Panc1 (cell line): ENCODE measurements at regions not wholly inside any gene's neighbourhood (a gene's known extent, or its start where the extent isn't known, plus 50 kb on each side); places are given as distances from the start of the nearest gene placed in this dataset.
"Not testable (repeated sequence)": the region's sequence is repeated elsewhere in the genome, so short reads cannot be mapped to it uniquely, and the experiment has no call there.

Experiments used
- POLR2AphosphoS5 ChIP-seq: IDR thresholded peaks from 2 replicates; pipeline ENCODE4 v1.6.1; 2012; ENCODE audit warnings: mild to moderate bottlenecking, low read depth, low read length, moderate library complexity
- TF ChIP-seq, protein P1 (sequence below): fragments of 450-650 bp; IDR thresholded peaks from 2 replicates; pipeline ENCODE4 v1.5.1; 2017; ENCODE audit warnings: mild to moderate bottlenecking

DNA sequence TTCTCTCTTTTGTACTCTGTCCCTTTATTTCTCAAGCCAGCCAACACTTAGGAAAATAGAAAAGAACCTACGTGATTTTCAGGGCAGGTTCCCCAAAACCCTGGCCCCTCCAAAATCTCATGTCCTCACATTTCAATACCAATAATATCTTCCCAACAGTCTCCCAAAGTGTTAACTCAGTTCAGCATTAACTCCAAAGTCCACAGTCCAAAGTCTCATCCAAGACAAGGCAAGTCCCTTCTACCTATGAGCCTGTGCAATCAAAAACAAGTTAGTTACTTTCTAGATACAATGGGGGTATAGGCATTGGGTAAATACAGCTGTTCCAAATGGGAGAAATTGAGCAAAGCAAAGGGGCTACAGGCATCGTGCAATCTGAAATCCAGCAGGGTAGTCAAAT, 64.9 kb upstream of the ANO5 start:
- TF ChIP-seq POLR2AphosphoS5: not testable (repeated sequence)
- TF ChIP-seq, protein P1, sequence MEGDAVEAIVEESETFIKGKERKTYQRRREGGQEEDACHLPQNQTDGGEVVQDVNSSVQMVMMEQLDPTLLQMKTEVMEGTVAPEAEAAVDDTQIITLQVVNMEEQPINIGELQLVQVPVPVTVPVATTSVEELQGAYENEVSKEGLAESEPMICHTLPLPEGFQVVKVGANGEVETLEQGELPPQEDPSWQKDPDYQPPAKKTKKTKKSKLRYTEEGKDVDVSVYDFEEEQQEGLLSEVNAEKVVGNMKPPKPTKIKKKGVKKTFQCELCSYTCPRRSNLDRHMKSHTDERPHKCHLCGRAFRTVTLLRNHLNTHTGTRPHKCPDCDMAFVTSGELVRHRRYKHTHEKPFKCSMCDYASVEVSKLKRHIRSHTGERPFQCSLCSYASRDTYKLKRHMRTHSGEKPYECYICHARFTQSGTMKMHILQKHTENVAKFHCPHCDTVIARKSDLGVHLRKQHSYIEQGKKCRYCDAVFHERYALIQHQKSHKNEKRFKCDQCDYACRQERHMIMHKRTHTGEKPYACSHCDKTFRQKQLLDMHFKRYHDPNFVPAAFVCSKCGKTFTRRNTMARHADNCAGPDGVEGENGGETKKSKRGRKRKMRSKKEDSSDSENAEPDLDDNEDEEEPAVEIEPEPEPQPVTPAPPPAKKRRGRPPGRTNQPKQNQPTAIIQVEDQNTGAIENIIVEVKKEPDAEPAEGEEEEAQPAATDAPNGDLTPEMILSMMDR: not testable (repeated sequence)
